HEK293 (cell line): ENCODE measurements at regions not wholly inside any gene's neighbourhood (a gene's known extent, or its start where the extent isn't known, plus 50 kb on each side); places are given as distances from the start of the nearest gene placed in this dataset.

Experiments used
- CTCF ChIA-PET: fragments of 350-600 bp; formaldehyde crosslinking; extraction: SDS; loops from one replicate; lab custom pipeline; 2021; ENCODE audit warnings: antibody characterized with exemption; lab: Yijun Ruan, JAX
- POLR2A ChIA-PET: fragments of 300-600 bp; formaldehyde crosslinking; extraction: SDS; loops from one replicate; lab custom pipeline; 2020; ENCODE audit warnings: antibody characterized with exemption, inconsistent platforms; lab: Yijun Ruan, JAX
- H3K27ac ChIP-seq: fragments of 200-500 bp; sonication (Bioruptor generic); 2 replicates; pipeline ENCODE4 v1.5.1; 2014; ENCODE audit warnings: low read depth, low read length, control low read depth, inconsistent platforms; ENCODE audit errors: extremely low read depth
- H3K36me3 ChIP-seq, 2 experiments: fragments of 200-500 bp in 1 of 2; sonication (Bioruptor generic) in 1 of 2; 1 replicate in 1 of 2; 2 replicates in 1 of 2; pipeline ENCODE4 v1.5.1; 2014 to 2017; ENCODE audit warnings: inconsistent platforms in 2 of 2, low read length in 2 of 2; ENCODE audit not compliant: control insufficient read depth in 2 of 2, insufficient read depth in 1 of 2
- H3K4me1 ChIP-seq: fragments of 200-500 bp; sonication (Bioruptor generic); 2 replicates; pipeline ENCODE4 v1.5.1; 2014; ENCODE audit warnings: mild to moderate bottlenecking, low read length, inconsistent platforms; ENCODE audit not compliant: control insufficient read depth, insufficient read depth
- H3K4me3 ChIP-seq: 2 replicates; pipeline ENCODE4 v1.5.1; 2011; ENCODE audit warnings: low read depth, mild to moderate bottlenecking, control low read depth, low read length, moderate library complexity
- H3K9me3 ChIP-seq: fragments of 200-500 bp; sonication (Bioruptor generic); 2 replicates; pipeline ENCODE4 v1.5.1; 2014; ENCODE audit warnings: low read depth, low read length, inconsistent platforms; ENCODE audit not compliant: control insufficient read depth, insufficient read depth
- FEZF1 ChIP-seq: fragments of 450-650 bp; formaldehyde crosslinking; IDR thresholded peaks from 2 replicates; pipeline ENCODE4 v1.5.1; 2016; ENCODE audit warnings: missing biosample characterization, missing genetic modification characterization
- KLF16 ChIP-seq: fragments of 450-650 bp; formaldehyde crosslinking; IDR thresholded peaks from 2 replicates; pipeline ENCODE4 v1.5.1; 2017; ENCODE audit warnings: missing biosample characterization, missing genetic modification characterization
- KLF9 ChIP-seq: fragments of 450-650 bp; formaldehyde crosslinking; IDR thresholded peaks from 2 replicates; pipeline ENCODE4 v1.5.1; 2016; ENCODE audit warnings: missing biosample characterization, missing genetic modification characterization, low read depth
- SETDB1 ChIP-seq: IDR thresholded peaks from one replicate; pipeline ENCODE4 v1.6.1; 2017; ENCODE audit warnings: mild to moderate bottlenecking, low read length, moderate library complexity, mixed read lengths; ENCODE audit not compliant: insufficient read length
- YY2 ChIP-seq: fragments of 450-650 bp; formaldehyde crosslinking; IDR thresholded peaks from 2 replicates; pipeline ENCODE4 v1.5.1; 2016; ENCODE audit warnings: missing biosample characterization, missing genetic modification characterization
- ZFHX2 ChIP-seq: fragments of 450-650 bp; formaldehyde crosslinking; conservative IDR thresholded peaks from 2 replicates; pipeline ENCODE4 v1.5.1; 2016; ENCODE audit warnings: missing biosample characterization, missing genetic modification characterization
- ZNF114 ChIP-seq: fragments of 450-650 bp; formaldehyde crosslinking; IDR thresholded peaks from 2 replicates; pipeline ENCODE4 v1.5.0; 2017; ENCODE audit warnings: missing biosample characterization, missing genetic modification characterization
- ZNF133 ChIP-seq: fragments of 450-650 bp; formaldehyde crosslinking; IDR thresholded peaks from 2 replicates; pipeline ENCODE4 v1.5.1; 2016; ENCODE audit warnings: missing biosample characterization, missing genetic modification characterization
- ZNF157 ChIP-seq: fragments of 450-650 bp; formaldehyde crosslinking; IDR thresholded peaks from 2 replicates; pipeline ENCODE4 v1.5.1; 2016; ENCODE audit warnings: missing biosample characterization, missing genetic modification characterization
- ZNF184 ChIP-seq: fragments of 450-650 bp; IDR thresholded peaks from 2 replicates; pipeline ENCODE4 v1.5.1; 2018; ENCODE audit warnings: missing biosample characterization, mild to moderate bottlenecking, missing genetic modification characterization
- ZNF221 ChIP-seq: fragments of 450-650 bp; formaldehyde crosslinking; IDR thresholded peaks from 2 replicates; pipeline ENCODE4 v1.5.1; 2017; ENCODE audit warnings: missing biosample characterization, missing genetic modification characterization, borderline replicate concordance
- ZNF426 ChIP-seq: fragments of 450-650 bp; formaldehyde crosslinking; IDR thresholded peaks from 2 replicates; pipeline ENCODE4 v1.5.1; 2017; ENCODE audit warnings: missing biosample characterization, missing genetic modification characterization, mild to moderate bottlenecking, inconsistent platforms, moderate library complexity
- ZNF48 ChIP-seq: fragments of 450-650 bp; formaldehyde crosslinking; IDR thresholded peaks from 2 replicates; pipeline ENCODE4 v1.5.1; 2016; ENCODE audit warnings: missing biosample characterization, missing genetic modification characterization
- ZNF501 ChIP-seq: fragments of 450-650 bp; formaldehyde crosslinking; IDR thresholded peaks from 2 replicates; pipeline ENCODE4 v1.5.1; 2016; ENCODE audit warnings: missing biosample characterization, missing genetic modification characterization
- ZNF544 ChIP-seq: fragments of 450-650 bp; formaldehyde crosslinking; IDR thresholded peaks from 2 replicates; pipeline ENCODE4 v1.5.0; 2017; ENCODE audit warnings: missing biosample characterization, missing genetic modification characterization
- ZNF626 ChIP-seq: fragments of 450-650 bp; sonication (Bioruptor Pico); formaldehyde crosslinking; IDR thresholded peaks from 2 replicates; pipeline ENCODE4 v1.5.1; 2018; ENCODE audit warnings: missing biosample characterization, missing genetic modification characterization, inconsistent platforms
- ZNF654 ChIP-seq: fragments of 450-650 bp; formaldehyde crosslinking; IDR thresholded peaks from 2 replicates; pipeline ENCODE4 v1.5.1; 2016; ENCODE audit warnings: low read depth, missing biosample characterization, missing genetic modification characterization
- ZNF658 ChIP-seq: fragments of 450-650 bp; formaldehyde crosslinking; IDR thresholded peaks from 2 replicates; pipeline ENCODE4; 2016; ENCODE audit warnings: missing biosample characterization, missing genetic modification characterization
- ZNF664 ChIP-seq: fragments of 450-650 bp; formaldehyde crosslinking; IDR thresholded peaks from 2 replicates; pipeline ENCODE4 v1.5.1; 2016; ENCODE audit warnings: missing biosample characterization, missing genetic modification characterization
- ZNF707 ChIP-seq: fragments of 450-650 bp; formaldehyde crosslinking; IDR thresholded peaks from 2 replicates; pipeline ENCODE4 v1.5.1; 2016; ENCODE audit warnings: missing biosample characterization, missing genetic modification characterization
- ZNF830 ChIP-seq: fragments of 450-650 bp; IDR thresholded peaks from 2 replicates; pipeline ENCODE4 v1.5.0; 2018; ENCODE audit warnings: missing biosample characterization, missing genetic modification characterization, low read depth, mild to moderate bottlenecking, moderate library complexity
- TF ChIP-seq, protein P1 (sequence below): fragments of 450-650 bp; formaldehyde crosslinking; IDR thresholded peaks from 2 replicates; pipeline ENCODE4 v1.5.1; 2016; ENCODE audit warnings: missing biosample characterization, missing genetic modification characterization
- TF ChIP-seq, protein P2 (sequence below): fragments of 450-650 bp; IDR thresholded peaks from 2 replicates; pipeline ENCODE4 v1.5.1; 2018; ENCODE audit warnings: missing biosample characterization, missing genetic modification characterization
- TF ChIP-seq, protein P3 (sequence below): fragments of 450-650 bp; formaldehyde crosslinking; IDR thresholded peaks from 2 replicates; pipeline ENCODE4 v1.5.1; 2016; ENCODE audit warnings: missing biosample characterization, missing genetic modification characterization

DNA sequence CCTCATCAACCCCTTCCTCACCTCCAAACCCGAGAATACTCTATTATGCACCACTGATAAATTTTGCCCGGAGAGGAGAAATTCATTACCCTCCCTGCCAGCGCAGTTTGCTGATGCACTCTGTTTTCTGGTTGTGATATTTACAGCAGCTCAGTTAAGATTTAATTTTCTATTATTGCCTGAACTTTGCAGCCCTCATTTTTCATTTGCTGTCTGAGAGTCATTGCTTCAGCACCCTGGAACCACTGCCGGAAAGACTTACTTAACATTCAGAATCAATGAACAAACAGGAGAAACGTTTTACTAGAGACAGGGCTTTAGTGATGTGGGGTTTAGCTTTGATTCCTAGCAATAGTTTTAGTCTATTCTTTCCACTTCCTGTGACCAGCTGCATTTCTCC is 56.7 kb upstream of the MAMDC2 start:
- ChIA-PET CTCF (interaction anchor here (0.7 to 1.2 kb wide), 2 partner anchors 11 to 124 kb away, joined by 3 read pairs; no protein-coding TSS in a partner anchor), POLR2A (no interaction called here)
- Histone ChIP-seq H3K9me3 (no peaks in the 10 kb centered on the region), H3K36me3 (no peaks in the 10 kb centered on the region), H3K27ac (no peak overlapping the region), H3K4me3 (no peak overlapping the region), H3K4me1 (no peaks in the 10 kb centered on the region)
- no peak for TF ChIP-seq ZNF48 (tag by site-specific recombination)
- TF ChIP-seq ZNF664 (tag by site-specific recombination), result no peak
- TF ChIP-seq ZNF654 (tag by site-specific recombination), result no peak
- no peak for TF ChIP-seq ZNF544
- no peak for TF ChIP-seq ZNF184 (tag by site-specific recombination)
- TF ChIP-seq KLF9 (tag by site-specific recombination), result no peak
- no peak for TF ChIP-seq ZNF707 (tag by site-specific recombination)
- no peak for TF ChIP-seq YY2
- no peak for TF ChIP-seq ZNF426
- TF ChIP-seq, protein P1, sequence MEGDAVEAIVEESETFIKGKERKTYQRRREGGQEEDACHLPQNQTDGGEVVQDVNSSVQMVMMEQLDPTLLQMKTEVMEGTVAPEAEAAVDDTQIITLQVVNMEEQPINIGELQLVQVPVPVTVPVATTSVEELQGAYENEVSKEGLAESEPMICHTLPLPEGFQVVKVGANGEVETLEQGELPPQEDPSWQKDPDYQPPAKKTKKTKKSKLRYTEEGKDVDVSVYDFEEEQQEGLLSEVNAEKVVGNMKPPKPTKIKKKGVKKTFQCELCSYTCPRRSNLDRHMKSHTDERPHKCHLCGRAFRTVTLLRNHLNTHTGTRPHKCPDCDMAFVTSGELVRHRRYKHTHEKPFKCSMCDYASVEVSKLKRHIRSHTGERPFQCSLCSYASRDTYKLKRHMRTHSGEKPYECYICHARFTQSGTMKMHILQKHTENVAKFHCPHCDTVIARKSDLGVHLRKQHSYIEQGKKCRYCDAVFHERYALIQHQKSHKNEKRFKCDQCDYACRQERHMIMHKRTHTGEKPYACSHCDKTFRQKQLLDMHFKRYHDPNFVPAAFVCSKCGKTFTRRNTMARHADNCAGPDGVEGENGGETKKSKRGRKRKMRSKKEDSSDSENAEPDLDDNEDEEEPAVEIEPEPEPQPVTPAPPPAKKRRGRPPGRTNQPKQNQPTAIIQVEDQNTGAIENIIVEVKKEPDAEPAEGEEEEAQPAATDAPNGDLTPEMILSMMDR, result no peak
- no peak for TF ChIP-seq ZNF221 (tag by site-specific recombination)
- no peak for TF ChIP-seq KLF16
- no peak for TF ChIP-seq FEZF1 (tag by site-specific recombination)

DNA sequence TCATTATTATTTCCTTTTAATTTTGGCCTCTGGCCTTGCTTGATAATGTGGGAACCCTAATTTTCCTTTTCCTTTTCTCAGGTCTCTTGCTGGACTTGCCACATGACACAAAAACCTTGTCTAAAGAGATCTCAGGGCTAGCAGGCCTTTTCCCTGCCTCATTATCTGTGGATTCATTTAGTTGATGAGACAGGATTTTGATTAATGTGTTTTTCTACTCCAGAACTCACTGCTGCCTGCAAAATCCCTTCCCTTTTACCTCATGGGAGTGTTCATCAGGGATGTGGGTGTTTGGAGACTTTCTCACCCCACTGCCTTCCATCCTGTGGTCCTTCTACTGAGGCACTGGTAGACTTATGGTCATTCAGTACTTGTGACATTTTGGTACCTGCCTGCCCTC is 56.2 kb upstream of the MAMDC2 start:
- CTCF ChIA-PET, result interaction anchor here (0.7 to 1.2 kb wide), 2 partner anchors 12 to 123 kb away, joined by 3 read pairs; no protein-coding TSS in a partner anchor

DNA sequence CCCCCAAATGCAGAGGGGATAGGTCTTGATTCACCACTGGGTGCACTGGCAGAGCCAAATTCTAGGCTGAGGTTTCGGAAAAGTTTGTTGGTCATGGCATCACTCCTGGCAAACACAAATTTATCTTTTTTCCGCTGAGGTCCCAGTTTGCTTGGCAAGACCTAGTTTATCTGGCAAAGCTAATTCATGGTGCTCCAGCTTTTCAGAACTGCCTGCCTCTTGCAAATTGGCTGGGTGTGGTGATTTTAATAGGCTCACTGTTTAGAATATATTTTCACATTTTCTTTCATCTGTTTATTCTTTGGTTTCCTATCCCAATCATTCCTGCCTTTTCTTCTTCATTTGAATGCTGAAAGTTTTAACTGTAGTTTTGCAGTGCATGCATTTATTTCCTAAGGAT is 50.5 kb upstream of the MAMDC2 start:
- Histone ChIP-seq H3K4me3 (no peak overlapping the region), H3K27ac (no peak overlapping the region), H3K4me1 (no peaks in the 10 kb centered on the region), H3K36me3 (no peaks in the 10 kb centered on the region), H3K9me3 (no peaks in the 10 kb centered on the region)
- TF ChIP-seq ZNF501 (no peak), SETDB1 (no peak), ZNF626 (no peak), ZNF157 (tag by site-specific recombination) (no peak), ZNF114 (tag by site-specific recombination) (no peak), ZNF830 (no peak), ZNF221 (tag by site-specific recombination) (no peak), ZNF133 (tag by site-specific recombination) (no peak), ZNF658 (no peak)
- TF ChIP-seq, protein P2, sequence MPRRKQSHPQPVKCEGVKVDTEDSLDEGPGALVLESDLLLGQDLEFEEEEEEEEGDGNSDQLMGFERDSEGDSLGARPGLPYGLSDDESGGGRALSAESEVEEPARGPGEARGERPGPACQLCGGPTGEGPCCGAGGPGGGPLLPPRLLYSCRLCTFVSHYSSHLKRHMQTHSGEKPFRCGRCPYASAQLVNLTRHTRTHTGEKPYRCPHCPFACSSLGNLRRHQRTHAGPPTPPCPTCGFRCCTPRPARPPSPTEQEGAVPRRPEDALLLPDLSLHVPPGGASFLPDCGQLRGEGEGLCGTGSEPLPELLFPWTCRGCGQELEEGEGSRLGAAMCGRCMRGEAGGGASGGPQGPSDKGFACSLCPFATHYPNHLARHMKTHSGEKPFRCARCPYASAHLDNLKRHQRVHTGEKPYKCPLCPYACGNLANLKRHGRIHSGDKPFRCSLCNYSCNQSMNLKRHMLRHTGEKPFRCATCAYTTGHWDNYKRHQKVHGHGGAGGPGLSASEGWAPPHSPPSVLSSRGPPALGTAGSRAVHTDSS, result no peak
- ChIA-PET CTCF (interaction anchor here (1.1 to 1.7 kb wide), 4 partner anchors 17 to 120 kb away, joined by 3 to 8 read pairs (median 5); no protein-coding TSS in a partner anchor), POLR2A (interaction anchor here (0.6 kb wide), 1 partner anchor 128 kb away, joined by 3 read pairs; no protein-coding TSS in a partner anchor)

More for the DNA sequence above, 56.2 kb upstream of the MAMDC2 start:
- Histone ChIP-seq H3K4me3 (no peak overlapping the region), H3K4me1 (no peaks in the 10 kb centered on the region), H3K27ac (no peak overlapping the region), H3K36me3 (no peaks in the 10 kb centered on the region), H3K9me3 (no peaks in the 10 kb centered on the region)
- no peak for TF ChIP-seq ZFHX2 (tag by site-specific recombination)
- TF ChIP-seq, protein P3, sequence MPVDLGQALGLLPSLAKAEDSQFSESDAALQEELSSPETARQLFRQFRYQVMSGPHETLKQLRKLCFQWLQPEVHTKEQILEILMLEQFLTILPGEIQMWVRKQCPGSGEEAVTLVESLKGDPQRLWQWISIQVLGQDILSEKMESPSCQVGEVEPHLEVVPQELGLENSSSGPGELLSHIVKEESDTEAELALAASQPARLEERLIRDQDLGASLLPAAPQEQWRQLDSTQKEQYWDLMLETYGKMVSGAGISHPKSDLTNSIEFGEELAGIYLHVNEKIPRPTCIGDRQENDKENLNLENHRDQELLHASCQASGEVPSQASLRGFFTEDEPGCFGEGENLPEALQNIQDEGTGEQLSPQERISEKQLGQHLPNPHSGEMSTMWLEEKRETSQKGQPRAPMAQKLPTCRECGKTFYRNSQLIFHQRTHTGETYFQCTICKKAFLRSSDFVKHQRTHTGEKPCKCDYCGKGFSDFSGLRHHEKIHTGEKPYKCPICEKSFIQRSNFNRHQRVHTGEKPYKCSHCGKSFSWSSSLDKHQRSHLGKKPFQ, result no peak
- TF ChIP-seq ZNF830, result no peak
- POLR2A ChIA-PET, result no interaction called here
